GM19372 (cell line): ENCODE measurements at regions not wholly inside any gene's neighbourhood (a gene's known extent, or its start where the extent isn't known, plus 50 kb on each side); places are given as distances from the start of the nearest gene placed in this dataset.
"Not testable (repeated sequence)": the region's sequence is repeated elsewhere in the genome, so short reads cannot be mapped to it uniquely, and the experiment has no call there.

Experiments used
- ATAC-seq: cut with Tn5 transposase; IDR thresholded peaks from one replicate; pipeline ENCODE4 v1.9.1; 2021; ENCODE audit warnings: mild to moderate bottlenecking, low read depth, moderate library complexity; ENCODE audit not compliant: unreplicated experiment

DNA sequence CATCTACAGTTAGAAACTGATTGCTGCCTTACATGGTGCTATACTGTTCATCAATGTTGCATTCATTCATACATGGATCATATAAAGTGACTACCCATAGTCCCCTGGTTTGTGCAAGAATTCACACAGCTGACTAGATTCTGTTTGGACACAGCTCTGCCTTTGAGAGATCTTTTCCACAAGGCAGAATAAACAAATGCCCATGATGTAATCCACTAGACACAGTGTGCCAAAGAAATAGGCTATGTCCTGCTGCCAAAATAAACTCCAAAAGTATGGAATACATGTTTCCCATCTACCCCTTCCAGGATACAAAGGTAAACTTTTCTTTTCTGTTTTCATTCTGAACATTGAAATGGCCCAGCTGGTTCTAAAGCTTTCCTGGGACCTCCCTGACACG lies 269.4 kb upstream of the CHAC2 start:
- ATAC-seq, result no peak

DNA sequence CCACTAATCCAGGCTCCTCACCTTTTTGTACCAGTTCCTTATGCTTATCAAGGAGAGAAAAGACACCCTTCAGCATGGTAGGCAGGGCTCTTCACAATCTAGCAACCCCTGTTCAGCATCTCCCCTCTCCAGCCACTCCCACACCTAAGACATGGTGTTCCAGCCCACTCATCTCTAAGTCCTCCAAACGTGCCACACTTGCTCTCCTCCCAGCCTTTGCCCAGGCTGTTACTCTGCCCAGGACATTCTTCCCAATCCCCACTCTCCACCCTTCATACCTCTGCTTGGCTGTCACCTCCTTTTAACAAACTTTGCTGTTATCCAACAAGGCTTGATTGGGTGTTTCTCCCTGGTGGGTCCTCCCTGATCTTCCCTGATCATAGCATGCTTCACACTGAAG lies 270.6 kb upstream of the CHAC2 start:
- no peak for ATAC-seq

DNA sequence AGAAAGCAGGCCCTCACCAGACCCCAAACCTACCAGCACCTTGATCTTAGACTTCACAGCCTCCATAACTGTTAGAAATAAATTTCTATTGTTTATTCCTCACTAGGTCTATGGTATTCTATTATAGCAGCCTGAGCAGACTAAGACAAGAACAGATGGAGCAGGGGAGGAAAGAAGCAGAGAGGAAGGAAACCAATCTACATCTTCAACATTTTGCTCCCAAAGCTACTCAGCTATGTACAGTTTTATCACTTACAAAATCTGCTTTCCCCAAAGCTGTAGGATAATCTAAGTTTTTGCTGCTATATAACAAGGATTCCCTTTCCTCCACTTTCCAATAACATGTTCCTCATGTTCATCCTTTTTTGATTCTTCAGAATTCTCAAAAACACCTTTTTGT lies 274.4 kb upstream of the CHAC2 start:
- ATAC-seq, result no peak

DNA sequence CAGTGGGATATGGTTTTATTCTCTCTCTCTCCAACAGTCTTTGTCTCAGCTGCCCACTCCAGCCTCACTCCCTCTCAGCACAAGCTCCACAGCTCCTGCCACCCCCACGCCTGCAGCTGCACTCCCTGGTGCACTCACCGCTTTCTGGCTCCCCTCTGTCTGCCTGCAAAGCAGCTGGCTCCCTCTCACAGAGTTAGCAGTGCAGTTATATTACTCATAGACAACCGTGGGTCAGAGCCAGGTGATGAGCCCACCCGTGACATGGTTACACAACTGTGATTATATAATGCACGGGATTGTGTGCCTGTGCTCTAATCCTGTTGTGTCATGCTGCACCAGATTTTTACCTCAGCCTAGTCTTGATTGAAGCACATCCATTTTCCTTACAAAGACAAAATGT lies 276.9 kb upstream of the CHAC2 start:
- no peak for ATAC-seq

DNA sequence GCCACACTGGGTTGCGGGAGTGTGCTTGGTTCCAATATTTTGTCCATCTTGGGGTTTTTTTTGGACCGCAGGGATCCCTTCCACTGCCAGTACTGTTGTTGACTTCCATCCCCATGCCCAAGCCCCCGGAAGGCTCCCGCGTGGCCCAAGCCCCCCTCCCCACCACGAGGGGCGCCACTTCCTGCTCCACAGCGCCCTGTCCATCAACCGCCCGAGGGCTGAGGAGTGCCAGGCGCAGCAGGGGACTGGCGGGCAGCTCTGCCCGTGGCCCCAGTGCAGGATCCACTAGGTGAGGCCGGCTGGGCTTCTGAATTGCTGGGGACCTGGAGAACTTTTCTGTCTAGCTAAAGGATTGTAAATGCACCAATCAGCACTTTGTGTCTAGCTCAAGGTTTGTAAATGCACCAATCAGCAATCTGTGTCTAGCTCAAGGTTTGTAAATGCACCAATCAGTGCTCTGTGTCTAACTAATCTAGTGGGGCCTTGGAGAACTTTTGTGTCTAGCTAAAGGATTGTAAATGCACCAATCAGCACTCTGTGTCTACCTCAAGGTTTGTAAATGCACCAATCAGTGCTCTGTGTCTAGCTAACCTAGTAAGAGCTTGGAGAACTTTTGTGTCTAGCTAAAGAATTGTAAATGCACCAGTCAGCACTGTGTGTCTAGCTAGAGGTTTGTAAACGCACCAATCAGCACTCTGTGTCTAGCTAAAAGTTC lies 281.3 kb upstream of the CHAC2 start:
- not testable (repeated sequence) for ATAC-seq

DNA sequence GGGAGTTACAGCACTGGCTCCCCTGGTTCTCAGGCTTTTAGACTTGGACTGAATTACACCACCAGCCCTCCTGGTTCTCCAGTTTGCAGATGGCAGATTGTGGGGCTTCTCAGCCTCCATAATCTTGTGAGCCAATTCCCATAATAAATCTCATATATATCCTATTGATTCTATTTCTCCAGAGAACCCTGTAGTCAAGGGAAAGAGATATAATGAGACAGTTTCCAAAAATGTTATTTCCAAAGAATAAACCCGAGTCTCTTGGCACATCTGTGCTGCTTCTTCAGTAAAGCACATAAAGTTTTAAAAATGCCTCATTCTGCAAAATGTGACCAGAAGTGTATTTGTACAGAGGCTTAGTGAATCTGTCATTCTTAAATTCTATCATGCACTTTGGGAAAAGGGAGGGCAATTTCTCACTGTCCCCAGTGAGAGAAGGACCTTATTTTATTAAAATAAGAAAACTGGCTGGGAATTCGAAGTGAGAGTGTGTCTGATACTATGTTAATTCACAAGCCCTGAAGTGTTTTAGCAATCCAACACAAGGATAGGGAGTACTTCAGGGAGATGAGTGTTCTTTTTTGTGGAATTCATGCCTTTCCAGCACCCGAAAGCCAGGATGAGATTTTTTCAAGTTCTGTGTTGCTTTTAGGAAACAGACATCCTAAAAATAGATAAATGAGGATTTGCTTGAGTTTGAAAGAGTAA lies 282.4 kb upstream of the CHAC2 start:
- no peak for ATAC-seq

DNA sequence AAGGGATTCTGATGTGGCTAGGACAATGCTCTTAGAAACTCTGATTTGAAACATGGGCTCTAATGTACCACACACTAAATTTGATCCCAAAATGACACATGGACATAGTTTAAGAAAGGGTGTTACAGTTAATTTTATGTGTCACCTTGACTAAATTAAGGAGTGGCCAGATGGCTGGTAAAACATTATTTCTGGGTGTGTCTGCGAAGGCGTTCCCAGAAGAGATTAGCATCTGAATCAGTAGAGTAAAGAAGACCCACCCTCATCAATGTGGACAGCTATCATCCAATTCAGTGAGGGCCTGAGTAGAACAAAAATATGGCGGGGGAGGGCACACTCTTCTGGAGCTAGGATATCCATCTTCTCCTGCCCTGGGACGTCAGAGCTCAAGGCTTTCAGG lies 283.1 kb upstream of the CHAC2 start:
- no peak for ATAC-seq

DNA sequence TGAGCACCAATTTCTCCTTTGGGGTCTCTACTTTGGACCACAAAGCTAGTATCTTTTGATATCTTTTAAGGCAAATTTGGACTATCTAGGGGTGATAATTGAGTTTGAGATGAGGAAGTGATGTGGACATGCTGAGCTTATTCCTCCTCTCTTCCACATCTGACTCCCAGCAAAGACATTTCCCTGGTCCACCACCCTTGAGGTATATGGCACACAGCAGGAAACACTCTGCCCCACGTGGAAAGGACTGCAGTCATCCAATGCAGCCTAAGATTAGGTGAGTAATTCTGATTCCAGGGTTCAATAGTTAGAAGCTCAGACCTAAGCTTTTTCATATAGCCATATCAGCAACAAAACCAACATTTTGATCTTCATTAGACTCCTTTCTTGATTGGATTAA lies 290.1 kb upstream of the CHAC2 start:
- no peak for ATAC-seq

DNA sequence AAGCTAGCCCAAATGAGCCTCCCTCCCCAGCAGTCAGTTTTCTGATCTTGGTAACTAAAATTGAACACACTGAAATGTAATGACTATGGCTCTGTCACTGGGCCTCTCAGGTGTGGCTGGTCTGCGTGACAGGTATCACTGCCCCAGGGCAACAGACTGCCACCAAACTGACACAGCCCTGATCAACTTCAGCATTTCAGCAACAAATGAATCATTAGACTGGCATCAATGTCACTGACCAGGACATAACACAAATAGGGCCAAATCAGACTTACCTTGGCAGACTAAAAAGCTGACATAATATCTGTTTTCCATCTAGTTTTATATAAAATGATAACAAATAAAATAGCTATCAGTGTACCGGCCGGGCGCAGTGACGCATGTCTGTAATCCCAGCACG lies 290.8 kb upstream of the CHAC2 start:
- no peak for ATAC-seq

DNA sequence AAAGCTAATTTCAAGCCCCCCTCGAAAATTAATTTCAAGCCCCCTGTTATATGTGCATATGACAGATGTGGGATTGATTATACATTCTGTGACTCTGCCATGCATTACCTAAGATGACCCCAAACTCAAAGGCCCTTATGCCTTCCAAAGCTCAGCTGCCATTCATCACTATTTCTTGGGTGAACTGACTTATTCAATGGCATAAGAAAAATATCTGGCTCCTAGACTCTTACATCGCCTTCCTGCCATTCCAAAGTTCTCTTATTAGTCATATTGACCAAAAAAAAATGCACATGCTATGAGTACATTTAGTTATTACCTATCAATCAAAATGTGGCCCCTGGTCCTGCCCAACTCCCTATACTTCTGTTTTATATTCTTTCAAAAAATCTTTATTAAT lies 291.8 kb upstream of the CHAC2 start:
- ATAC-seq, result no peak

DNA sequence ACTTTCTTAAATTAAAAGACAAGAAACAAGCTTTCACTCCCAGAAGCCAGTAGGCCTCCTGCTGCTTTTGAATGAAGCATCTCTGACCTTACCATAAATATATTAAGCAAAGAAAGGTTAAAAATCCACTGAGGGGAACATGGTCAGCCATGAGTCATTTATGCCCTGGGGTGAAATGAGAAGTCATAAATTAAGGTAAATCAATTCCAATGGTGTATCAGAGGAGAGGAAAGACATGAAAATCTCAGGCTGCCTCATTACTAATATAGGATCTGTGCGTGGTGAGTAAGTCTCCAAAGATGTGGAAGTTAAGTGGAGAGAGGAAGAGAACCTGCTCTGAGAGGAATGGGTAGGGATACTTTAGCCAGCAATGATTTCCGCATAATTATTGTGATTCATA lies 292.3 kb upstream of the CHAC2 start:
- no peak for ATAC-seq

DNA sequence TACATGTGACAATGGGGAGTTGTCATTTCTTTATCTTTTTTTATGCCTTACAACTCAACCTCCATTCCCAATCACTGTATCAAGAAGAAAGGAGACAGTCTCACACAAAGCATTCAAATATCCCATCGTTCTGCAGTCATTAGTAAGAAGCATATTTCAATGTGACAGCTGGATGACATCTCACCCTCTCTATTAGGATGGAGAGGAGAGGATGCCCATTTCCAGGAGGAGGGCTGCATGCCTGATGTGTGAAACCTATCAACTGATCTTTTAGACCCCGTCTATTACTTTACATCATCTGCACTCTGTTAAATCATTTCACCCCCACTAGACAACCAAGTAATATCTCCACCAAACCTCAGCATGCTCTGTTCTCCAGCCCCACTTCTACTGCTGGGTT lies 292.7 kb upstream of the CHAC2 start:
- no peak for ATAC-seq

DNA sequence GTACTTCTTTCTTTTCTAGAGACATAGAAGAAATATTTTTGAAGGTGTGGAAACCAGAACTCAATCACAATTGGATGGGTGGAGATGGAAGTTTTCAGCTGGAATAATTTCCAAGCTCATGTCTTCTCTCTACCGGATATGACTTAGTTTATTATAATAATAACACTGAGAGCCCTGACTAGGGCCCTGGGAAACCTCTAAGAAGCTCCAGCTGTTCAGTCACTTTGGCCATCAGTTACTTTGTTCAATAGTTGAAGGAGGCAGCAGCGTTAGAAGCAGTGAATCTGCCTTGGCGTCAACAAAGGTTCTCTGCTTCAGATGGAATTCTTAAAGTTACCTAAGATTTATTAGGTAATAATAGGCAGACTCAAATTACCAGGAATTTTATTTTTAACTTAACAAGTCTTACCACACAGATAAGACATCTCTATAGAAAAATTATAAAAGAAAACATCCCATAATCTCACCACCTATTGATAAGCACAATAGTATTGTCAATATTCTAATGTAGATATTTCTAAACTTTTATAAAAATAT lies 293.8 kb upstream of the CHAC2 start:
- no peak for ATAC-seq

DNA sequence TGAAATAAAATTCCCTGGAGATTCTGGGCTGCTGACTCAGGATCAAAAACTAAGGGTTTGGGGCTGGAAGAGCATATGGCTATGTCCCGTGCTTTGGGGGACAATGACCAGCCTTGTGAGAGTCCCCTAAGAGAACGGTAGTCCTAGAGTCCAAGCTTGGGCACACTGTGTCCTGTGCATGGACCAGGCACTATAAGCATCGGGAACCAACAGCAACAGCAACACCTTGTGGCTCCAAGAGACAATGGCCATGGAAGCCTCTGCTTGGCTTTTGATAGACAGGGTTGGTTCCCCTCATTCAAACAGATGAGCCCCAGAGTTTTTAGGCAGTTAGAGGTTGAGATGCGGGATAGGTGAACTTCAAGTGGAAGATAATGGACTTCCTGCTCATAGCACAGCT lies 294.4 kb upstream of the CHAC2 start:
- no peak for ATAC-seq

DNA sequence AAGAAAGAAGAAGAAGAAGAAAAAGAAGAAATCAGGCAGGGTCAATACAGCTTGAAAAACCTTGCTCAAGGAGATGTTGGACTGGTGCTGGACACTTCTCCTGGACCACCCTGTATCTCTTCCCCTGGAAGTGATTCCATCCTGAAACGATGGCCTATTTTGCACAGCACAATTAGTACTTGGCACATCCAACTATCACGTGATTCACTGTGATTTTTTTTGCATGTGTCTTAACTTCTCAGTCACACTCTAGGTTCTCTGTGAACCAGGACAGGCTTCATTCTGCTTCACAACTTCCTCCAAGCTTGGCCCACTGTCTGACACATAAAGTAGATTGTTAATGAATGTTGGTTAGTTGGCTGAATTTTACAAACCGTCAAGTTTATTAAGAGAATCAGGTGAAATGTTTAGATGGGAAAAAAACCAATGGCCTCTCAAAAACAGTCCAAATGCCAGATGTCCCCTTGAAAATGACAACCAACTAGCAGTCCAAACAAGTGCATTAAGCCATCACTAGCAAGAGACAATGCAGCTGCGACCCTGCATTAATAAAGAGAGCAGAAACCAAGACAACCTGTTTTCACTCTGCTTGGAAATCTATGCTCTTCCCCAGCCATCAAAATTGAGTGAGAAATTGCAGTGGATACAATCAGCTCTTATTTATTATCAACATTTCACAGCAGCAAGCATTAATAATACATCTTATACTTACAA lies 300.0 kb upstream of the CHAC2 start:
- no peak for ATAC-seq

DNA sequence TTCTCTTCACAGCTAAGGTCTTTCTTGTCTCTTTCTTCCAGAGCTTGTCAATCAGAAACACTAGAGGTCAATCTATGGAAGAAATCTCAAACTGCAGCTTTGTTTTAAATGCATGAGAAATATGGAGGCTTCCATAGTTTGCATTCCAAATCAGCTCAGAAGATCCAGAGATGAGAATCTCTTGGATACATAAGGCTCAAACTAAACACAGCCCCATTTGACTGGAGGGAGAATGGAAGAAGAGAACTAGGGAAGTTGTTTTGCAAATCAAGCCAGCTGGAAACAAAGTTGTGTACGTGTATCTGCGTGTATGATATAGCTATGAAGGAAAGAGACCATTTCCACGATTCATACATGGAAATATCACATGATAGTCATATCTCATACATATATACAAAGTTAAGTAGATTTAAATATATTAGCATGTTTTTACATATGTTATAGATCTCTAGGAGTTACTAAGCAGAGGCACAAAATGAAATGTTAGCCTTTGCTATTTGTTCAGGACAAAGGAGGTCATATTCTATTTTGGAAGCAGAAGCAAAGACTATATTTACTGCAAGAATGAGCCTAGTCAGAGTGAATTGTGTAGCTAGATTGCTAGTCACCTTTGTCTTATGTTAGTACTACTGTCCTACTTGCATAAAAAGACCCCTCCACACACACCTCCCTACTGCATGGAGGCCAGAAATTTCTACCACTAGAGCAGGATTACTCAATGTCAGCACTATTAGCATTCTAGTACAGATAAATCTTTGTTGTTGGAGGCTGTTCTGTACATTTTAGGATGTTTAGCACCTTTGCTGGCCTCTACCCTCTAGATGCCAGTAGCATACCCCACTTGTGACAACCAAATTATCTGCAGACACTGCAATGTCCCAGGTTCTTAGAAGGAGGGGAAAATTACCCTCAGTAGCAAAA lies 303.5 kb upstream of the CHAC2 start:
- no peak for ATAC-seq

DNA sequence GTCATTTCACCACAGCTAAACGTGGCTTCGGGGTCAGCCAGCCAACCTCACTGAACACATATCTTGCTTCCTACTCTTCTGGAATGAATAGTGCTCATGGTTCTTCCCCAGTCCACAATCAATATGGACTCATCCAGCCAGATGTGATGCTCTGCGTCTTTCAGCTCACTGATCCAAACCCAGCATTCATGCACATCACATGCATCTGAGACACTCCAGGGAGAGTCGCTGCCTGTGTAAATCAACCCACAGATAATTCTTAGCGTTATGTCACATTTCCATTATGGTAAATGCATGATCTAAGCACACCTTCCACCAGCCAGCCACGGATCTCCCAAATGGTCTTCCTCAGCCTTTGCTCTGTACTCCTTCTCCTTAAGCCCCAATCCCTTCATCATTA lies 306.7 kb upstream of the CHAC2 start:
- no peak for ATAC-seq

DNA sequence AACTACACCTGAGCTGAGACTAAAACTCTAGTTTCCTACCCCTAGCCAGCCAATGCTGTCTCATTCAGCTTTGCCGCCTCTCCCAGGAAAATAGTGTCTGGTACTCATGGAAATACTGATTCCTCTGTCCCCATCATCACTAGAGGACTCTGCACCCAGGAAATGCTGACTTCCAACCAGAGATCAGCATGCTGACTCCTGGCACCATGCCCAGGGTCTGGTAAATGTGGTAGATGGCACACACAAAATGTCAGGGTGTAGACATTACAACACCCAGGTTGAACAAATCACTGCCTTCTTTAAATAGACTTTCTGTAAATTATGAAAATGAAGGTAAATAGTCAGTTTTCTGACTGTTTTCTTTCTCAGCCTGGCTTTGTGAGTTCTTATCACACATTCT lies 307.3 kb upstream of the CHAC2 start:
- ATAC-seq, result no peak

DNA sequence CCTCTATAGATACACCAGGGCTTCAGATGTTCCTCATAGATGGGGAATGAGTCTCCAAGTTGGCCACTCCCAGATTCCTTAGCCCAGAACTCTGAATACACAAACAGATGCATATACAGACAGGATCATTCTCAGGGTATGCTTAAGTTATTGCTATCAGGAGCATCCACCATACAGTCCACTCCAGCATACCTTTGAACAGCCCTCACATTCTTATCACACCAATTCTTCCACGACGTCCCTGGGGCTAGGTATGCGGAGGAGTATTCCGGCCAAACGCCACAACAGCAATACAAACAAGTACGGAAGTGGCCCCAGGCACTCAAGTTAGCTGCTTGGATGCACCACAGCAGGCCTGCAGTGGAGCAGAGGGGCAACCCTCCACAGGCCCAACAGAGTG lies 312.5 kb upstream of the CHAC2 start:
- no peak for ATAC-seq

DNA sequence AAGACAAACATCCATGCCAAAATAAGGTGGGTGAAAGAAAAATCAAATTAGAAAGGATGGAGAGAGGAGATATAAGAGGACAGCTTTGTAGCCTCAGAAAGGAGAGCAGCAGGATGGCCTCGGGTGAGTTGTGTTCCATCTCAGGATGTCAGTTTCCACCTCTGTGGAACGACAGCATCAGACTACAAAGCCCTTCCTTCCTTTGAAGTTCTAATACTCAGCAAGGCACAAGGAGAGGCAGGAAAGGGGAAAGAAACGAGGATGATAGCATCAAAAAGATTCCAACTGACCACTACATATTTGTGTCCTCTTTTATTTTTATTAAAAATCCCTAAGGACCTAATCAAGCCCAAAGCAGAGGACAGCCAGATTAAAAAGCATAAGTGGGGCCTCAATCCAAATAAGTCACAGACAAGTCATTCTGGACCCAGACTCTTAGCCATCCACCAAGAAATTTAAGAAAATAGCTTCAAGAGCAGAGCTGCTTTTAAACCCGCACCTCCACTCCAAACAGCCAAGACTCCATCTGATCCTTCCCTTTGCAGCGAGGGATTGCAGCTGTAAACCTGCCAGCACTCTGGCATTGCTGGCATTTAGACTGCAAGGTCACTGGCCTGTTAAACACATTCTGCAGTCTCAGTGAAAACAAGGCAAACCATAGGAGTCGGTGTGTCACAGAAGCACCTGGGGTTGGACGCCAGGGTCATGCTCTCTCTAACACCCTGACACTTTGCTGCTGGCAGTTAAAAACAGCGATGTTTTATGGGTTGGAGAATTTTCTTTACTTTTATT lies 314.5 kb upstream of the CHAC2 start:
- no peak for ATAC-seq
